ENCODE measurements at regions not wholly inside any gene's neighbourhood (a gene's known extent, or its start where the extent isn't known, plus 50 kb on each side); places are given as distances from the start of the nearest gene placed in this dataset.

- TF ChIP-seq CTCF (IDR thresholded peaks at IDR 0.05) (no peak), POLR2A (IDR thresholded peaks at IDR 0.05; ENCODE audit: low read depth) (no peak)
Observed at GRCh38 chr2:139798391-139798790, 1018.2 kb upstream of the NXPH2 start.

Data from esophagus muscularis mucosa (tissue), 3 donors.